GM21723 (cell line): ENCODE measurements at regions not wholly inside any gene's neighbourhood (a gene's known extent, or its start where the extent isn't known, plus 50 kb on each side); places are given as distances from the start of the nearest gene placed in this dataset.

Experiments used
- ATAC-seq: cut with Tn5 transposase; IDR thresholded peaks from one replicate; pipeline ENCODE4 v1.9.1; 2021; ENCODE audit warnings: mild to moderate bottlenecking, moderate library complexity; ENCODE audit not compliant: unreplicated experiment

- ATAC-seq = no peak
Measured at GRCh38 chr18:29629493-29630036, 1413.0 kb downstream of the DSC3 start.

- no peak for ATAC-seq
Measured at GRCh38 chr18:29626094-29626493, 1416.4 kb downstream of the DSC3 start.

GRCh38 chr18:29616867-29617266 lies 1425.7 kb downstream of the DSC3 start:
- no peak for ATAC-seq

GRCh38 chr18:29608982-29609381 lies 1432.1 kb upstream of the CDH2 start:
- ATAC-seq = no peak

GRCh38 chr18:29605365-29605764 lies 1428.4 kb upstream of the CDH2 start:
- no peak for ATAC-seq

GRCh38 chr18:29596959-29597358 lies 1420.0 kb upstream of the CDH2 start:
- no peak for ATAC-seq

GRCh38 chr18:29594493-29594892 lies 1417.6 kb upstream of the CDH2 start:
- no peak for ATAC-seq

- no peak for ATAC-seq
Measured at GRCh38 chr18:29588446-29589100, 1411.6 kb upstream of the CDH2 start.

GRCh38 chr18:29586210-29586609 lies 1409.3 kb upstream of the CDH2 start:
- ATAC-seq = no peak

GRCh38 chr18:29560270-29560669 lies 1383.3 kb upstream of the CDH2 start:
- ATAC-seq = peak; percentile 86

- no peak for ATAC-seq
Measured at GRCh38 chr18:29556070-29556469, 1379.1 kb upstream of the CDH2 start.

- ATAC-seq = no peak
Measured at GRCh38 chr18:29549759-29550158, 1372.8 kb upstream of the CDH2 start.

- no peak for ATAC-seq
Measured at GRCh38 chr18:29547626-29548025, 1370.7 kb upstream of the CDH2 start.

- ATAC-seq = no peak
Measured at GRCh38 chr18:29540548-29540947, 1363.6 kb upstream of the CDH2 start.

GRCh38 chr18:29531746-29532145 lies 1354.8 kb upstream of the CDH2 start:
- ATAC-seq = no peak

- no peak for ATAC-seq
Measured at GRCh38 chr18:29523371-29523770, 1346.4 kb upstream of the CDH2 start.

- ATAC-seq = no peak
Measured at GRCh38 chr18:29512761-29513160, 1335.8 kb upstream of the CDH2 start.

- ATAC-seq = no peak
Measured at GRCh38 chr18:29512203-29512602, 1335.3 kb upstream of the CDH2 start.

- no peak for ATAC-seq
Measured at GRCh38 chr18:29501952-29502351, 1325.0 kb upstream of the CDH2 start.

GRCh38 chr18:29496152-29496680 lies 1319.3 kb upstream of the CDH2 start:
- no peak for ATAC-seq

- ATAC-seq = no peak
Measured at GRCh38 chr18:29494371-29494770, 1317.4 kb upstream of the CDH2 start.

GRCh38 chr18:29491907-29492306 lies 1315.0 kb upstream of the CDH2 start:
- no peak for ATAC-seq

GRCh38 chr18:29488617-29489016 lies 1311.7 kb upstream of the CDH2 start:
- no peak for ATAC-seq
